Smooth muscle cell (in vitro differentiated cells): ENCODE measurements at regions not wholly inside any gene's neighbourhood (a gene's known extent, or its start where the extent isn't known, plus 50 kb on each side); places are given as distances from the start of the nearest gene placed in this dataset.
"Not testable (repeated sequence)": the region's sequence is repeated elsewhere in the genome, so short reads cannot be mapped to it uniquely, and the experiment has no call there.

ENCODE experiments used
- DNase-seq: peaks from one replicate; lab custom pipeline; 2025; ENCODE audit not compliant: unreplicated experiment; lab: John Stamatoyannopoulos, UW
- H2AFZ ChIP-seq: fragments of 200-600 bp; sonication (generic); 2 replicates; pipeline ENCODE4 v1.6.0; 2016; ENCODE audit warnings: antibody characterized with exemption, low read depth, mild to moderate bottlenecking
- H3F3A ChIP-seq: fragments of 200-600 bp; sonication (generic); 2 replicates; pipeline ENCODE4 v1.6.0; 2017; ENCODE audit warnings: antibody characterized with exemption, low read depth
- H3K27ac ChIP-seq: fragments of 200-600 bp; sonication (generic); 2 replicates; pipeline ENCODE4 v1.5.1; 2016; ENCODE audit warnings: low read depth, mild to moderate bottlenecking
- H3K27me3 ChIP-seq: fragments of 200-600 bp; sonication (generic); 2 replicates; pipeline ENCODE4 v1.6.1; 2016; ENCODE audit warnings: low read depth, mild to moderate bottlenecking
- H3K36me3 ChIP-seq: fragments of 200-600 bp; sonication (generic); 2 replicates; pipeline ENCODE4 v1.5.1; 2016; ENCODE audit warnings: low read depth
- H3K4me1 ChIP-seq: fragments of 200-600 bp; sonication (generic); 2 replicates; pipeline ENCODE4 v1.5.1; 2016; ENCODE audit warnings: low read depth
- H3K4me2 ChIP-seq: fragments of 200-600 bp; sonication (generic); 2 replicates; pipeline ENCODE4 v1.6.0; 2016; ENCODE audit warnings: mild to moderate bottlenecking
- H3K4me3 ChIP-seq: fragments of 200-600 bp; sonication (generic); 2 replicates; pipeline ENCODE4 v1.5.1; 2016; ENCODE audit warnings: mild to moderate bottlenecking
- H3K79me2 ChIP-seq: fragments of 200-600 bp; sonication (generic); 2 replicates; pipeline ENCODE4 v1.6.0; 2016; ENCODE audit warnings: low read depth, mild to moderate bottlenecking
- H3K9ac ChIP-seq: fragments of 200-600 bp; sonication (generic); 2 replicates; pipeline ENCODE4 v1.6.0; 2016; ENCODE audit warnings: low read depth
- H3K9me3 ChIP-seq: fragments of 200-600 bp; sonication (generic); replicated peaks from 2 replicates; pipeline ENCODE4 v1.5.1; 2016; ENCODE audit warnings: low read depth
- H4K20me1 ChIP-seq: fragments of 200-600 bp; sonication (generic); 2 replicates; pipeline ENCODE4 v1.6.0; 2016; ENCODE audit warnings: low read depth
- WGBS: methylation state at CpG from one replicate; pipeline ENCODE4 v1.1.7; 2016; ENCODE audit warnings: low lambda C conversion rate; 5-methylcytosine and 5-hydroxymethylcytosine counted together
- TF ChIP-seq, protein P1 (sequence below): fragments of 200-600 bp; sonication (generic); IDR thresholded peaks from 2 replicates; pipeline ENCODE4 v1.5.1; 2017; ENCODE audit warnings: borderline replicate concordance, mild to moderate bottlenecking, antibody characterized with exemption; ENCODE audit not compliant: insufficient read depth, poor library complexity, severe bottlenecking

DNA sequence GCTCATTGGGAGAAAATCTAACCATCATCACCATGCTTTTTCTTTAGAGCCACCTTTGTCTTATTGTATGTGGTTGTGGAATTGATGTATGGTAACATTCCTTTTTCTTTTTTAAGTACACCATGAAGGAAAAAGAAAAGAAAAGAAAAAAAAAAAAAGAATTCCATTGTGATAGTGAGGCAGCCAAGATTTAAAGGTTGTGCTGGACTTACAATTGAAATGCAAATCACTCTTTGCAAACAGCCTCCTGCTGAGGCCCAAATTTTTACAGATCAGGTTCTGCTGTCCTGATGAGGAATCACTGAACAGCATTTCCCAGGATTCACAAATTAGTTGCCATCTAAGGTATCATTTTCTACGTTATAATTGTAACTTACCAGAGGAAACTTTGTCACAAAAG lies 1101.0 kb upstream of the FANCL start:
- 23% methylated on average over 1 of the region's 1 CpG for WGBS
- DNase-seq, result no peak
- H3K27ac ChIP-seq, result no peak overlapping the region
- peaks cover 9% of the 10 kb centered on the region for H3K4me1 ChIP-seq
- H3K27me3 ChIP-seq, result no peaks in the 10 kb centered on the region
- TF ChIP-seq, protein P1, sequence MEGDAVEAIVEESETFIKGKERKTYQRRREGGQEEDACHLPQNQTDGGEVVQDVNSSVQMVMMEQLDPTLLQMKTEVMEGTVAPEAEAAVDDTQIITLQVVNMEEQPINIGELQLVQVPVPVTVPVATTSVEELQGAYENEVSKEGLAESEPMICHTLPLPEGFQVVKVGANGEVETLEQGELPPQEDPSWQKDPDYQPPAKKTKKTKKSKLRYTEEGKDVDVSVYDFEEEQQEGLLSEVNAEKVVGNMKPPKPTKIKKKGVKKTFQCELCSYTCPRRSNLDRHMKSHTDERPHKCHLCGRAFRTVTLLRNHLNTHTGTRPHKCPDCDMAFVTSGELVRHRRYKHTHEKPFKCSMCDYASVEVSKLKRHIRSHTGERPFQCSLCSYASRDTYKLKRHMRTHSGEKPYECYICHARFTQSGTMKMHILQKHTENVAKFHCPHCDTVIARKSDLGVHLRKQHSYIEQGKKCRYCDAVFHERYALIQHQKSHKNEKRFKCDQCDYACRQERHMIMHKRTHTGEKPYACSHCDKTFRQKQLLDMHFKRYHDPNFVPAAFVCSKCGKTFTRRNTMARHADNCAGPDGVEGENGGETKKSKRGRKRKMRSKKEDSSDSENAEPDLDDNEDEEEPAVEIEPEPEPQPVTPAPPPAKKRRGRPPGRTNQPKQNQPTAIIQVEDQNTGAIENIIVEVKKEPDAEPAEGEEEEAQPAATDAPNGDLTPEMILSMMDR, result no peak
- H3K36me3 ChIP-seq, result no peaks in the 10 kb centered on the region
- H3K4me3 ChIP-seq, result no peak overlapping the region
- no peak overlapping the region for H3K9ac ChIP-seq
- no peaks in the 10 kb centered on the region for H3K79me2 ChIP-seq
- no peak overlapping the region for H2AFZ ChIP-seq
- H3K4me2 ChIP-seq, result no peak overlapping the region
- H4K20me1 ChIP-seq, result no peaks in the 10 kb centered on the region
- no peaks in the 10 kb centered on the region for H3F3A ChIP-seq
- H3K9me3 ChIP-seq, result no peaks in the 10 kb centered on the region

DNA sequence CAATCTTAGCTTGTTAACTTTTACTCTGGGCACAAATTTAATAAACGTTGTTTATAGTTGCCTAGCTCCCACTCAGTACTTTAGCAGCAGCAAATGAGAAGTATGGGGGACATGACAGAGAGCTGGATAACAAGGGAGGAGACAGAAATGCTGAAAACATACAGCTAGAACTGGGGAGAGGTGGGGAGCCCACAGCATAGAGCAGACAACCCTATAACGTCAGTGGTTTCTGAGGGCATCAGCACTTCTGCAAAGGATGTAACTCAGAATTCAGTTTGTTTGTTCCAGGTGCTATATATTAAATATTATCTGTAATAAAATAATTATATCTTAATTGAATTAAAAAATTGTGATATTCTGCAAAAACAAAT lies 1098.7 kb upstream of the FANCL start:
- no peak for DNase-seq
- Histone ChIP-seq H3K4me1 (peaks cover 9% of the 10 kb centered on the region), H3K4me2 (no peak overlapping the region), H2AFZ (no peak overlapping the region), H3K27ac (no peak overlapping the region), H4K20me1 (no peaks in the 10 kb centered on the region), H3K27me3 (no peaks in the 10 kb centered on the region), H3F3A (no peaks in the 10 kb centered on the region), H3K4me3 (no peak overlapping the region), H3K9ac (no peak overlapping the region), H3K9me3 (no peaks in the 10 kb centered on the region), H3K79me2 (no peaks in the 10 kb centered on the region), H3K36me3 (no peaks in the 10 kb centered on the region)
- WGBS, result 77% methylated on average over 2 of the region's 2 CpGs
- TF ChIP-seq, protein P1, result no peak

DNA sequence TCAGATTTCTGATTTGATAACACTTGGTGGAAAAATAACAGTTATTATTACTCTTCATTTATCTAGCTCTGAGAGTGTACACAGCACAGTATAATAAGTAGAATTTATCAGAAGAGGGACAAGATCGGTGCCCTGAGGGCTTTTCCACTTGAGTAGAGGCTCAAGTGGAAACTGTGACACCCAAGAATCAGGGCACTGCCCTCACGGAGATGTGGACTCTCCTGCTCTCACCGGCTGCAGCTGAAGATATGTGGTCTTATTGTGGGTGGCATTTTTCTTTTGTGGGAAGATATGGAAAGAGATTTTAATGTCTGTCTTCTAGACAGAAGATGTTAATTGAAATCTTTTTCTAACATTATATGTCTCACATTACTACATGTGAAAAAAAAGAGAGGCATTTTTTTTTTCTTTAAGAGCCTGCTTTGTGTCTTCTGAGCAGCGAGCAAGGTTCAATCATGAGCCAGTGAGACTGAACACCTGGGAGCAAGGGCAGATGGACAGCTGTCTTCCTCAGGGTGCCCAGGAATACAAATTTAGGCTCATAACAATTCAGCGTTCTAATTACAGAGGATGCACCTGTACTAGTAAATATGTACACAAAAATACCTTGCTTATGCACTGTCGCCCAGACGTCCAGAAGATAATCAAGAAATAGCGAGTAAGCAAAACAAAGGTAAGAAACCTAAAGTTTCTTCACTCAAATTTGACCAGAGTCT lies 1098.2 kb upstream of the FANCL start:
- Histone ChIP-seq H3K79me2 (no peaks in the 10 kb centered on the region), H3K36me3 (no peaks in the 10 kb centered on the region), H3K4me2 (no peak overlapping the region), H3K9me3 (no peaks in the 10 kb centered on the region), H3F3A (no peaks in the 10 kb centered on the region), H3K9ac (no peak overlapping the region), H3K27me3 (no peaks in the 10 kb centered on the region), H3K4me3 (no peak overlapping the region), H4K20me1 (no peaks in the 10 kb centered on the region), H3K27ac (no peak overlapping the region), H2AFZ (no peak overlapping the region), H3K4me1 (peaks cover 9% of the 10 kb centered on the region)
- WGBS, result 77% methylated on average over 8 of the region's 8 CpGs
- DNase-seq, result no peak
- TF ChIP-seq, protein P1, result no peak

GRCh38 chr2:59333007-59333406 lies 1091.9 kb upstream of the FANCL start:
- 88% methylated on average over 4 of the region's 4 CpGs for WGBS
- H3K27ac ChIP-seq, result no peak overlapping the region
- H3K36me3 ChIP-seq, result no peaks in the 10 kb centered on the region

GRCh38 chr2:59326581-59327365 lies 1085.6 kb upstream of the FANCL start:
- H2AFZ ChIP-seq, result not testable (repeated sequence)
- WGBS, result 80% methylated on average over 14 of the region's 14 CpGs

More at GRCh38 chr2:59333007-59333406, 1091.9 kb upstream of the FANCL start:
- Histone ChIP-seq H3K9me3 (no peaks in the 10 kb centered on the region), H4K20me1 (no peaks in the 10 kb centered on the region), H3K4me1 (no peaks in the 10 kb centered on the region), H2AFZ (no peak overlapping the region), H3K9ac (no peak overlapping the region), H3K79me2 (no peaks in the 10 kb centered on the region), H3K4me3 (no peak overlapping the region), H3K4me2 (no peak overlapping the region), H3F3A (no peaks in the 10 kb centered on the region), H3K27me3 (no peaks in the 10 kb centered on the region)
- TF ChIP-seq, protein P1, result no peak
- DNase-seq, result no peak

More at GRCh38 chr2:59326581-59327365, 1085.6 kb upstream of the FANCL start:
- not testable (repeated sequence) for H3K9me3 ChIP-seq, H3K4me1 ChIP-seq, H3K9ac ChIP-seq, H3F3A ChIP-seq, H3K36me3 ChIP-seq, H3K27ac ChIP-seq, H4K20me1 ChIP-seq, H3K27me3 ChIP-seq, H3K79me2 ChIP-seq, H3K4me3 ChIP-seq, H3K4me2 ChIP-seq, DNase-seq
